ENCODE measurements at regions not wholly inside any gene's neighbourhood (a gene's known extent, or its start where the extent isn't known, plus 50 kb on each side); places are given as distances from the start of the nearest gene placed in this dataset.

DNA sequence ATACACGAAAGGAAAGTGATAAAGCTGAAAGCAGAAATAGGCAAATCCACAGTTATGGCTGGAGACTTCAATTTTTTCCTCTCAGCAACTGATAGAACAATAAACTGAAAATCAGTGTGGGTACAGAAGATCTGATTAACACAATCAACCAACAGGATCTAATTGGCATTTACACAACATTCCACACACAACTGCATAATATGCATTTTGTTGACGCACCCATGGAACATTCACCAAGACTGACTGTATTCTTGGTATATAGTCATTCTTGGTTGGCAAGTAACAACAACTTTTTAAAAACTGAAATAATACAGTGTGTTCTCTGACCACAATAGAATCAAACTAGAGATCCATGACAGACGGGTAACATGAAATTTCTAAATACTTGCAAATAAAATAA, 218.7 kb upstream of the S1PR3 start:
- Mint-ChIP-seq H3K27ac (no peak overlapping the region), H3K27me3 (ENCODE audit: low read depth) (no peaks in the 10 kb centered on the region), H3K4me3 (no peak overlapping the region), H3K9me3 (no peaks in the 10 kb centered on the region), H3K36me3 (ENCODE audit: insufficient read depth in 1 of 3, low read depth in 3 of 3) (no peaks in the 10 kb centered on the region), H3K4me1 (peaks cover 2 to 5% of the 10 kb centered on the region in 2 experiments)
- no peaks in the 10 kb centered on the region for H3K79me1 ChIP-seq (ENCODE audit: insufficient read depth, low read depth, low read length, poor library complexity, severe bottlenecking)
- H3K27ac ChIP-seq (ENCODE audit: insufficient read length, low read depth, low read length): no peak overlapping the region
- no CpG with 5 or more reads among the region's 3 CpGs for WGBS (ENCODE audit: extremely low coverage, insufficient read length, low lambda C conversion rate)
- H3K18ac ChIP-seq (ENCODE audit: insufficient read length, low read depth, low read length): no peak overlapping the region
- H3K79me2 ChIP-seq (ENCODE audit: insufficient read depth, low read length): no peaks in the 10 kb centered on the region
- H4K91ac ChIP-seq (ENCODE audit: insufficient read length, low read depth, low read length): no peak overlapping the region
- H3K9me3 ChIP-seq (ENCODE audit: control insufficient read depth, low read depth, low read length): no peaks in the 10 kb centered on the region
- no peak overlapping the region for H3K9ac ChIP-seq (ENCODE audit: extremely low read depth, insufficient read length, low read length)
- H3K14ac ChIP-seq (ENCODE audit: insufficient read depth, low read length): no peak overlapping the region
- TF ChIP-seq CTCF (conservative IDR thresholded peaks at IDR 0.05): no peak
- H3K27me3 ChIP-seq (ENCODE audit: insufficient read depth, low read length): no peaks in the 10 kb centered on the region
- H2AFZ ChIP-seq (ENCODE audit: low read length): no peak overlapping the region
- no peak overlapping the region for H3K56ac ChIP-seq (ENCODE audit: insufficient read length, low read depth, low read length)
- no peak for DNase-seq
- no peak overlapping the region for H2BK20ac ChIP-seq (ENCODE audit: low read depth, low read length, poor library complexity, severe bottlenecking)
- no peak overlapping the region for H3K4me2 ChIP-seq (ENCODE audit: insufficient read depth, insufficient read length, low read length)
- no peak overlapping the region for H2BK15ac ChIP-seq (ENCODE audit: low read depth, low read length)
- no peaks in the 10 kb centered on the region for H3K4me1 ChIP-seq (ENCODE audit: insufficient read depth, low read length)
- H2BK5ac ChIP-seq (ENCODE audit: insufficient read length, low read length): no peak overlapping the region
- no peak overlapping the region for H2BK120ac ChIP-seq (ENCODE audit: low read depth, low read length, poor library complexity, severe bottlenecking)
- H2AK5ac ChIP-seq (ENCODE audit: insufficient read length, low read length): no peak overlapping the region
- H2BK12ac ChIP-seq (ENCODE audit: insufficient read length, low read depth, low read length): no peak overlapping the region
- no peak overlapping the region for H4K5ac ChIP-seq (ENCODE audit: insufficient read length, low read depth, low read length)
- H4K20me1 ChIP-seq (ENCODE audit: control insufficient read depth, insufficient read depth, insufficient read length): no peaks in the 10 kb centered on the region
- H3T11ph ChIP-seq (ENCODE audit: low read length): no peak overlapping the region
- H3K23me2 ChIP-seq (ENCODE audit: insufficient read length, low read depth, low read length, poor library complexity, severe bottlenecking): no peaks in the 10 kb centered on the region
- H3K23ac ChIP-seq (ENCODE audit: insufficient read length, low read depth, low read length): no peak overlapping the region
- no peak overlapping the region for H4K8ac ChIP-seq (replicated peaks; ENCODE audit: insufficient read length, low read depth, low read length)
- H3K4ac ChIP-seq (ENCODE audit: low read depth, low read length): no peak overlapping the region

Data from H9 (cell line).